Heart left ventricle (tissue), 13 donors: ENCODE measurements at regions not wholly inside any gene's neighbourhood (a gene's known extent, or its start where the extent isn't known, plus 50 kb on each side); places are given as distances from the start of the nearest gene placed in this dataset.

ENCODE experiments used
- CTCF ChIP-seq, 12 donors: fragments of 200-600 bp; sonication (generic) in 4 of 12; IDR thresholded peaks; one replicate each; pipeline versions ENCODE4 v1.5.0 to v1.8.0; 2018 to 2022; ENCODE audit warnings: antibody characterized with exemption in 12 of 12, mild to moderate bottlenecking in 5 of 12
- POLR2A ChIP-seq, 2 donors: fragments of 450-650 bp; IDR thresholded peaks; one replicate each; pipeline ENCODE4 v1.6.1; 2017; ENCODE audit warnings: antibody characterized with exemption in 2 of 2, mild to moderate bottlenecking in 2 of 2, moderate library complexity in 2 of 2
- donor health status: ischemic (EF 13 %, LVEDD 7.1; RV severe dilation, severe dysfunction).
- donor health status: DM: no; HTN: yes; CAD: no.
- donor health status: DM: no; HTN: no; CAD: no.
- donor health status: ischemic (EF 25% LVEDD 6.9; RV normal size, moderate dysfunction).
- donor health status: ischemic (EF 25% LVEDD 5.7; RV mildly dilated, moderate dysfunction).
- donor health status: ischemic (EF 35%, LVEDD 5.7; RV mildly dilated, moderate dysfunction).
- donor health status: nonischemic (EF 11% LVEDD 7.7; RV severe dilation, severe dysfunction).
- donor health status: DM: yes; HTN: yes; CAD: no.
- donor health status: PGD.
- donor health status: ischemic (EF 29% LVEDD 5.4; RV normal size, mild dysfunction).
- donor health status: nonischemic (EF 23%, LVEDD 6.1; RV moderate dilation, normal function).

- TF ChIP-seq CTCF (IDR thresholded peaks at IDR 0.05) = no peak
- TF ChIP-seq POLR2A (IDR thresholded peaks at IDR 0.05) = no peak
Observed at GRCh38 chr21:28437061-28437460, 555.6 kb downstream of the LTN1 start.
